ENCODE measurements at regions not wholly inside any gene's neighbourhood (a gene's known extent, or its start where the extent isn't known, plus 50 kb on each side); places are given as distances from the start of the nearest gene placed in this dataset.

DNA sequence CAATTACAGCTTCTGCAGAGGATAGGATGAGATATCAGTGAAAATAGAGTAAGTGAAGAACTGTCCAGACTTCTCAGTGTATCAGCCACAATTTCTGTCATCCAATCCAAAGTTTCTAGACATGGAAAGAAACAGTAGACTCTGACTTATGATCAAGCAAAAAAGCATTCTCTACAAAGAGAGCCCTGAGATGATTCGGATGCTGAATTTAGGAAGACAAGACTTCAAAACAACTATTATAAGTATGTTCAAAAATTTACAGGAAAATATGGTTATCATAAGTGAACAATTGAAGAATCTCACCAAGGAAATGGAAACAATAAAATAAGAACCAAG is 238.2 kb upstream of the IRS2 start:
- no peak for DNase-seq (ENCODE audit: low read depth)
- H3K4me3 ChIP-seq (ENCODE audit: low read depth, low read length) = no peak overlapping the region
- TF ChIP-seq, protein P1, sequence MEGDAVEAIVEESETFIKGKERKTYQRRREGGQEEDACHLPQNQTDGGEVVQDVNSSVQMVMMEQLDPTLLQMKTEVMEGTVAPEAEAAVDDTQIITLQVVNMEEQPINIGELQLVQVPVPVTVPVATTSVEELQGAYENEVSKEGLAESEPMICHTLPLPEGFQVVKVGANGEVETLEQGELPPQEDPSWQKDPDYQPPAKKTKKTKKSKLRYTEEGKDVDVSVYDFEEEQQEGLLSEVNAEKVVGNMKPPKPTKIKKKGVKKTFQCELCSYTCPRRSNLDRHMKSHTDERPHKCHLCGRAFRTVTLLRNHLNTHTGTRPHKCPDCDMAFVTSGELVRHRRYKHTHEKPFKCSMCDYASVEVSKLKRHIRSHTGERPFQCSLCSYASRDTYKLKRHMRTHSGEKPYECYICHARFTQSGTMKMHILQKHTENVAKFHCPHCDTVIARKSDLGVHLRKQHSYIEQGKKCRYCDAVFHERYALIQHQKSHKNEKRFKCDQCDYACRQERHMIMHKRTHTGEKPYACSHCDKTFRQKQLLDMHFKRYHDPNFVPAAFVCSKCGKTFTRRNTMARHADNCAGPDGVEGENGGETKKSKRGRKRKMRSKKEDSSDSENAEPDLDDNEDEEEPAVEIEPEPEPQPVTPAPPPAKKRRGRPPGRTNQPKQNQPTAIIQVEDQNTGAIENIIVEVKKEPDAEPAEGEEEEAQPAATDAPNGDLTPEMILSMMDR (IDR thresholded peaks at IDR 0.05; ENCODE audit: control insufficient read depth, extremely low read depth, insufficient read depth) = no peak

GRCh38 chr13:110023729-110024644 is 237.6 kb upstream of the IRS2 start:
- H3K4me3 ChIP-seq (ENCODE audit: low read depth, low read length) = no peak overlapping the region
- DNase-seq (ENCODE audit: low read depth) = no peak
- TF ChIP-seq, protein P1 (IDR thresholded peaks at IDR 0.05; ENCODE audit: control insufficient read depth, extremely low read depth, insufficient read depth) = no peak

DNA sequence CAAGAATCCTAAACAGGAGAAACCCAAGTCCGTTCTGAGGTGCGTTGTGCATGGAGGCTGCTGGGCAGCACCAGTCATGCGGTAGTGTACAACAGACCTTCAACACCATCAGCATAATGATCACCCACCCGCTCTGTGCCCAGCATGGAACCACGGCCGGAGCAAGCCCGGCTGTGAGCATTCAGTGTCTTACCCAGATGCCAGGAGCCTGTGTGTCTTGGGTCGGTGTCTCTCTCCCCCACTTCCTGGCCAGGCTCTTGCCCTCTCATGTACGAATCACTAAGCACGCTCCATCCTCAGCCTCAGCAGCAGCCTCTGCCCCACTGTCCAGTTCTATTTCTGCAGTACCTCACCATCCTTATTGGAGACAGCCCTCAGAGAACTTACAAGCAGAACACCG is 231.6 kb upstream of the IRS2 start:
- H3K4me3 ChIP-seq (ENCODE audit: low read depth, low read length) = no peak overlapping the region
- TF ChIP-seq, protein P1 (IDR thresholded peaks at IDR 0.05; ENCODE audit: control insufficient read depth, extremely low read depth, insufficient read depth) = no peak
- DNase-seq (ENCODE audit: low read depth) = no peak

- TF ChIP-seq, protein P1 (IDR thresholded peaks at IDR 0.05; ENCODE audit: control insufficient read depth, extremely low read depth, insufficient read depth) = no peak
- no peak for DNase-seq (ENCODE audit: low read depth)
These were observed 231.0 kb upstream of the IRS2 start for GRCh38 chr13:110017379-110017778.

DNA sequence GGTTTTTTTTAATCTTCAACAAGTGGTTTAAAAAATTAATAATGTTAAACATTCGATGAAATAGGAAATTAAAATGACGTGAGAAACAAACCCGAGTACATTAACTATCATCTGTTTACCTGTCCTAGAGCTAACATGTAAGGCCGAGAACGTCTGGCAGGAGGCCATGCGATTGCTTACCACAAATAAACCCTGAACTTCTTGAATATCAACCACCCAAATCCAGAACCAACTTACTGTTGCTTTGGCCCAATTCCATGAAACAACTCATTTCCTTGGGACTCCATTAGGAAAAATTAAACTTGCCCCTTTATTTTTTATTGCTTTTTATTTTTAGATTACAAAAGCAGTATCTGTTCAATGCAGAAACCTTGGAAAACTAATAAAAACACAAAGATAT is 228.9 kb upstream of the IRS2 start:
- peak overlapping the region; percentile 14; the same call in 1 of the 2 replicates for H3K4me3 ChIP-seq (ENCODE audit: low read depth, low read length)
- TF ChIP-seq, protein P1 (IDR thresholded peaks at IDR 0.05; ENCODE audit: control insufficient read depth, extremely low read depth, insufficient read depth) = no peak
- peak; percentile 98 for DNase-seq (ENCODE audit: low read depth)

More at GRCh38 chr13:110017379-110017778, 231.0 kb upstream of the IRS2 start:
- no peak overlapping the region for H3K4me3 ChIP-seq (ENCODE audit: low read depth, low read length)

DNA sequence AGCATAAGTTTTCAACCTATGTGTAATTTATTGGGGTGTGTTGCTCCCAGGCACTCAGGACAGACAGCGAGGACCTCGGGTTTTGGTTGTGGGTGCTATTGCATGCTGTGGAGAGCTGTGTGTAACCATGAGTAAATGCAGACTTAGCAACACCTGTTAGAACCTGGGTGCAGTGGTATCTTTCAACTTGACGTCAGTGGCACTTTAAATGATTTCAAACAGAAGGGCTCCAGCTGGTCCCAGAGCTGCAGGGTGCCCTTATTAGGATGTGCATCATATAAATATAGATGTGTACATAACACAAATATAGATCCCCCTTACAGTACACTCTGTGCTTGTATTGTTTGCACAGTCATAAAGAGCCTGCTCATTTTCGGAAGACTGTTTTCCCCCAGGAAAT is 228.3 kb upstream of the IRS2 start:
- TF ChIP-seq, protein P1 (IDR thresholded peaks at IDR 0.05; ENCODE audit: control insufficient read depth, extremely low read depth, insufficient read depth) = no peak
- DNase-seq (ENCODE audit: low read depth) = peak; percentile 93
- no peak overlapping the region for H3K4me3 ChIP-seq (ENCODE audit: low read depth, low read length)
